MM.1S (cell line): ENCODE measurements at regions not wholly inside any gene's neighbourhood (a gene's known extent, or its start where the extent isn't known, plus 50 kb on each side); places are given as distances from the start of the nearest gene placed in this dataset.

ENCODE experiments used
- CTCF ChIP-seq: fragments of 300-600 bp; sonication (generic); IDR thresholded peaks from 2 replicates; pipeline ENCODE4 v1.5.1; 2016; ENCODE audit warnings: antibody characterized with exemption, low read length, mixed read lengths
- EZH2 ChIP-seq: fragments of 300-600 bp; sonication (generic); optimal IDR thresholded peaks from 2 replicates; pipeline ENCODE3; 2017; ENCODE audit warnings: low read depth, mild to moderate bottlenecking, antibody characterized with exemption, low read length, mixed read lengths

- TF ChIP-seq CTCF (no peak), EZH2 (no peak)
Observed at GRCh38 chr7:125529249-125529648, 599.6 kb upstream of the POT1 start.
